GM18520 (cell line): ENCODE measurements at regions not wholly inside any gene's neighbourhood (a gene's known extent, or its start where the extent isn't known, plus 50 kb on each side); places are given as distances from the start of the nearest gene placed in this dataset.

ENCODE experiments used
- ATAC-seq: cut with Tn5 transposase; IDR thresholded peaks from one replicate; pipeline ENCODE4 v1.9.1; 2021; ENCODE audit not compliant: unreplicated experiment

DNA sequence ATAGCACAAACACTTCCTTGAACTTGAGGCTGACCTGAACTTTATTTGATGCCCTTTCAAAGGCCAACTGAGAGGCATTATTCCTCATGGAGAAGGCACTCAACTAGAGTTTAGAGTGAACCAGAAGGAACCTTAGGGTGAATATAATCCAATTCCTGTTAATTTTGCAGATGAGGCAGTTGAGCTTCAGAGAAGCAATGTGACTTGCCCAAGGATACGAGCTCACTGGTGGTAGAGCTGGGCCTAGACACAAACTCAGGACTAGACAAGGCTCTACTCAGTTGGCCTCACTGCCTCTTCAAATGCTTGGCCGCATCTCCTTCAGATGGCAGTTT, 172.7 kb upstream of the ADAMTS9 start:
- no peak for ATAC-seq

- ATAC-seq = no peak
These were observed 172.1 kb upstream of the ADAMTS9 start for GRCh38 chr3:64859625-64860535.

GRCh38 chr3:64856977-64857516, 169.2 kb upstream of the ADAMTS9 start:
- ATAC-seq = no peak

GRCh38 chr3:64856106-64856505, 168.3 kb upstream of the ADAMTS9 start:
- no peak for ATAC-seq

GRCh38 chr3:64853456-64853855, 165.7 kb upstream of the ADAMTS9 start:
- ATAC-seq = no peak

DNA sequence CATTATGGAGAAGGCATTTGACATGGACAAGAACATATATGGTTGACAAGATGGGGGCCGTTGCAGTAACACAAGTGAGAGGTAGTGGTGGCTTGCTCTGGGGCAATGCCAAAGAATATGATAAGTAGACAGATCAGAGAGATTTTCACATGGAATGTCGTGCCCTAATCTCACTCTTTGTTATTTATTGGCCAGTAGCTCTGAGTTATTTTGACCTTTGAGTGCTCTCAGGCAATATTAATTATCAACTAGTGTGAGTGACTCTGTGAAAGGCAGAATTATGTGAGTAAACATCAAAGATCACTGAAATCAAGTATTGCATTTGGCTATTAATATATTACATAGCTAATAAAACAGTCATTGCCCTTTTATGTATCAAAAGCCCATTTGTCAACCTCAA, 164.9 kb upstream of the ADAMTS9 start:
- ATAC-seq = no peak

- ATAC-seq = no peak
These were observed 161.0 kb upstream of the ADAMTS9 start for GRCh38 chr3:64848822-64849221.

- no peak for ATAC-seq
These were observed 160.5 kb upstream of the ADAMTS9 start for GRCh38 chr3:64848127-64848800.

GRCh38 chr3:64844558-64844957, 156.8 kb upstream of the ADAMTS9 start:
- ATAC-seq = no peak

- no peak for ATAC-seq
These were observed 150.4 kb upstream of the ADAMTS9 start for GRCh38 chr3:64837986-64838735.

GRCh38 chr3:64837126-64837738, 149.4 kb upstream of the ADAMTS9 start:
- ATAC-seq = no peak

DNA sequence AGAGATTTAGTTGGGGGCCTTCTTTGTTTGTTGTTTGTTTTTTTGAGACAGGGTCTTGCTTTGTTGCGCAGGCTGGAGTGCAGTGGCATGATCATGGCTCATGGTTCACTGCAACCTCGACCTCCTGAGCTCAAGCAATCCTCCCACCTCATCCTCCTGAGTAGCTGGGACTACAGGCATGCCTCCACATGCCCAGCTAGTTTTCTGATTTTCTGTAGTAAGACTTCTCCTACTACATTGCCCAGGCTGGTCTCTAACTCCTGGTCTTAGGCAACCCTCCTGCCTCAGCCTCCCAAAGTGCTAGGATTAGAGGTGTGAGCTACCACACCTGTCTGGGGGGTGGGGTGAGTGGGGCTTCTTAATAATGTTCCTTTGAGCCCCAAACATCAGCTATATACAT, 148.3 kb upstream of the ADAMTS9 start:
- ATAC-seq = no peak

DNA sequence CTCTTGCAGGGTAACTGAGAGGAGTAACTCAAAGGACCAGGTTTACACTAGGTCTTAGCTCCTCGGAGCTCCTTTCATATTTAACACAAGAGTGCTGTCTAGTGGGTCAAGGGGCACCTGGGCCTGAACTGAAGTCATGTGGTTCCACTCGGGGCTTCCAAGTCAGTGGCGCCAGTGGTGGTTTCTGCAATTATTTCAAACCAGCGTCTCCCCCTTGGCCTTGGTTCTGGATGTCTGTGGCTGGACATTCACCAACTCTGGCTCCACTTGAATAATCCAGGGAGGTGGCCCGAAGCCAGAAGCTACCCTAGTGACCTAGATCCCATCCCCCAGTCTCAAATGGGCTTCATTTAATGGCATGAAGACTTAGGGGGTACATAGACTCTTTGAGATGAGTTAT, 144.3 kb upstream of the ADAMTS9 start:
- no peak for ATAC-seq

DNA sequence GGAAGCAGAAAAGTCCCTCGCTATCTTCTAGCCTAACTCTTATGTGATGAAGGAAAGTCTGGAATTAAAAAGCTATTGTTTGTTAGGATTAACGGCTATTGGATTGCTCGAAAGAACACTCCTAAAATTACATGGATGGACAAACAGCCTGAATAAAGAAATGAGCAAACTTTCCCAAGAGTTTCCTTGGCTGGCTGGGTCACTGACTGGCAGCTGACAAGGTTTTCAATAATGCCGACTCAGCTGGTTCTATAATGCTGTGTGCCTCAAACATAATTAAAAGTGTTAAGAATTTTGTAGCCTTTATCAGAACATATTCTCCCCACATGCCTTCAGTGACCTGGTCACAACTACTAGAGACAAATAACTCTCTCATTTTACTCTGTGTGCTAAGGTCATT, 142.9 kb upstream of the ADAMTS9 start:
- ATAC-seq = no peak

GRCh38 chr3:64829331-64829730, 141.5 kb upstream of the ADAMTS9 start:
- ATAC-seq = no peak

DNA sequence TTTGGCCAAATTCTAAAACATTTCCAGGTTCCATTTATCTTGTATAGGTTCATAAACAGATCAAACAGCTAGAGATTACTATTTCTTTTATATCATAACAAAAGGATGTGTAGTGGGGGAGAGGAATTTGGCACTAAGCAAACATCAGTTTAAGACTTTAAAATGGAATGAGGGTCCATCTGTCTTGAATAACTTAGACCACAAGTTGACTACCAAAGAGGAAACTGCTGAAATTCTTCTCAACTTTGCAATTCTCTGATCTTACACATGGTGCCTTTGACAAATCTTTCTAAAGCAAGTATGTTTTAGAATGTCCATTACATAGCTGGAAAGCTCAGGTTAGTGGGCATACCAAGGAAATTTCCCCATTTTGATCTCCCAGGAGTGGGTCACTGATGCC, 140.5 kb upstream of the ADAMTS9 start:
- ATAC-seq = no peak

- no peak for ATAC-seq
These were observed 139.6 kb upstream of the ADAMTS9 start for GRCh38 chr3:64827431-64827830.

DNA sequence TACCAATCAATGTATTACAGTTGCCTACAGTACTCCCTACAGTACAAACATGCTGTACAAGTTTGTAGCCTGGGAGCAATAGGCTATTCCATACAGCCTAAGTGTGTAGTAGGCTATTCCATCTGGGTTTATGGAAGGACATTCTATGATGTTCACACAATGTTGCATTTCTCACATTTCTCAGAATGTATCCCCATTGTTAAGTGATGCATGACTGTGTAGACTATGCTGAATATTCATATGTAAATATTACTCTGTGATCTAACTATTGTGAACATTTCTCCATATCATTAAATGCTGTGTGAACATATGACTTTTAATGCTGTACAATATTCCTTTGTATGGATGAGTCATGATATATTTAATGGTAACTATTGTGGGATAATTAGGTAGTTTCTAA, 139.2 kb upstream of the ADAMTS9 start:
- no peak for ATAC-seq

GRCh38 chr3:64825404-64826120, 137.8 kb upstream of the ADAMTS9 start:
- no peak for ATAC-seq

DNA sequence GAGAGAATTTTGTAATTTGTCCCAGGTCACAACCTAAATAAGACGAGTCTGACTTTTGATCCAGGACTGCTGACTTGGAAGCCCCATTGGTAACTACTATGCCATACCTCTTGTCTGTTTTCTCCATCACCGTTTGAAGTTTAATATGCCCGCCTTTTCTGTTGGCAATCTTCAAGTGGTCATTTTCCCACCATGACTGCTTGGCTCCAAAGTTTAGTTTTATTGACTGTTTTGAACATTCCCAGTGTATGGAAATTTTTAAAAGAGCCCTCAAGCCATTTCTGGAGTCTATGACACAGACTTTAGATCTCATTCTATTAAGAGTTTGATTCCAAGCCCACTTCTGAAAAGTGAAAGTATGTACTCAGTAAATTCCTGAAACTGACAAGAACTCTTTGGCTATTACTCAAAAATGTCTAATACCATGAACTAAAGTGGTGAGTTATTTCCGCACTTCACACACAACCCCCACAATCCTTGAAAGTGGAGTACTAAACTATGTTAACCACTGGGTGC, 136.7 kb upstream of the ADAMTS9 start:
- ATAC-seq = no peak
